ENCODE measurements at regions not wholly inside any gene's neighbourhood (a gene's known extent, or its start where the extent isn't known, plus 50 kb on each side); places are given as distances from the start of the nearest gene placed in this dataset.

GRCh38 chr5:39869396-39869795, 444.6 kb upstream of the DAB2 start:
- no peak for TF ChIP-seq CTCF (IDR thresholded peaks at IDR 0.05)

DNA sequence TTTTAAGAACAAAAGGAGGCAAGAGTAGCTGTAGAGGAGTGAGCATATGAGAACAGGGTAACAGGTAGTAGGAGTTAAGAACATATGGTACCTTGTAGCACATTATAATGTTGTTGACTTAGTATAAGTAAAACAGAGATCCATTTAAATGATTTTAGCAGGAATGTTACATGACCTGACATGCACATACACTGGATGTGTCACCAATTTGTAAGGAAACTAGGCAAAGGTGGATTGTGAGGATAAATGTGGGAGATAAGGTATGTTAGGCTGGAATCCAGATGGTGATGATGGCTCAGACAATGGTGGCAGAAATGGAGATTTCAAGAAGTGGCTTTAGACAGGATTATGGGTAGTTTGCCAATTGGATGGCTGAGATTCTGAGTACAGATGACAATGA, 443.1 kb upstream of the DAB2 start:
- TF ChIP-seq CTCF (IDR thresholded peaks at IDR 0.05): no peak

GRCh38 chr5:39863926-39864552, 439.3 kb upstream of the DAB2 start:
- TF ChIP-seq CTCF (IDR thresholded peaks at IDR 0.05): no peak

DNA sequence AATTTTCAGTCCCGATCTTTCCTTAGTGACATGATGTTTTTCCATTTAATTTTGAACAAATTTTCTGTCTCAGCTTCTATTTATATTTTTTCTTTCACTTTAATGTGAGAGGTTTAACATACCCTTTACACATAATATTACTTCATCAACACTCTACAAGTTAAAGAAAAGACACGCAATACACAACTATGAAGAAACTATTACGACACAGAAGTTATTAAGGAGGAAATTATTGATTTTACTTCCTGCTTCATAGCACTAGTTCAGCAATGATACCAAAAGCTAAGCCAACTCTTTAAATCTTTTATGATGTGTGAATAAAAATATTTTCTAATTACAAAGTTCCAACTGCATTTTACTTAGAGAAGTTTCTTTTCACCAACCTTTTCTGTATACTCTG, 432.3 kb upstream of the DAB2 start:
- no peak for TF ChIP-seq CTCF (IDR thresholded peaks at IDR 0.05)

GRCh38 chr5:39854771-39855410, 430.1 kb upstream of the DAB2 start:
- no peak for TF ChIP-seq CTCF (IDR thresholded peaks at IDR 0.05)

- no peak for TF ChIP-seq CTCF (IDR thresholded peaks at IDR 0.05)
Measured at GRCh38 chr5:39850291-39850690, 425.5 kb upstream of the DAB2 start.

GRCh38 chr5:39846144-39846543, 421.4 kb upstream of the DAB2 start:
- no peak for TF ChIP-seq CTCF (IDR thresholded peaks at IDR 0.05)
